ENCODE measurements at regions not wholly inside any gene's neighbourhood (a gene's known extent, or its start where the extent isn't known, plus 50 kb on each side); places are given as distances from the start of the nearest gene placed in this dataset.

DNA sequence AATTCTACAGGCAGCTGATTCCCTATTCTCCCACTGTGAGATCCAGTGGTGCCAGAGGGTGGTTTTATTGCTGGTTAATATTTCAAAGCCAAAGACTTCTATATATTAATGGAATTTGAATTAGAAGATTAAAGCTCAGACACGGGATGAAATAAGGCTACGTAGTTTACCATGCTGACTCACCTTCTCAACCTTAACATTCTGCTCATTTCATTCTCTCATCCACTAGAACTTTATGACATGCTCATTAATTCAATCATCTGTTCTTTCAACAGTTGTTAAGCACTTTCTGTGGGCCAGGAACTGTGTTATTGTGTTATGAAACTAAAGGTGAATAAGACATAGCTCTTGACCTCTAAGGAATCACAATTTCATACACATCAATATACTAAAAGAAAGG is 456.9 kb upstream of the MAP3K7 start:
- H3K27me3 ChIP-seq (ENCODE audit: insufficient read depth, poor library complexity, severe bottlenecking), result no peaks in the 10 kb centered on the region
- H3K27ac ChIP-seq (replicated peaks), result no peak overlapping the region
- DNase-seq (ENCODE audit: low read depth in 1 of 2, low spot score in 1 of 2), result no peak
- no peak for TF ChIP-seq GABPA (IDR thresholded peaks at IDR 0.05; ENCODE audit: low read depth)
- TF ChIP-seq POLR2AphosphoS5 (IDR thresholded peaks at IDR 0.05; ENCODE audit: low read depth), result no peak
- TF ChIP-seq CTCF (IDR thresholded peaks at IDR 0.05; ENCODE audit: insufficient read depth, low read length), result no peak
- TF ChIP-seq SPI1 (IDR thresholded peaks at IDR 0.05; ENCODE audit: borderline replicate concordance, low read depth), result no peak
- TF ChIP-seq, protein P1, sequence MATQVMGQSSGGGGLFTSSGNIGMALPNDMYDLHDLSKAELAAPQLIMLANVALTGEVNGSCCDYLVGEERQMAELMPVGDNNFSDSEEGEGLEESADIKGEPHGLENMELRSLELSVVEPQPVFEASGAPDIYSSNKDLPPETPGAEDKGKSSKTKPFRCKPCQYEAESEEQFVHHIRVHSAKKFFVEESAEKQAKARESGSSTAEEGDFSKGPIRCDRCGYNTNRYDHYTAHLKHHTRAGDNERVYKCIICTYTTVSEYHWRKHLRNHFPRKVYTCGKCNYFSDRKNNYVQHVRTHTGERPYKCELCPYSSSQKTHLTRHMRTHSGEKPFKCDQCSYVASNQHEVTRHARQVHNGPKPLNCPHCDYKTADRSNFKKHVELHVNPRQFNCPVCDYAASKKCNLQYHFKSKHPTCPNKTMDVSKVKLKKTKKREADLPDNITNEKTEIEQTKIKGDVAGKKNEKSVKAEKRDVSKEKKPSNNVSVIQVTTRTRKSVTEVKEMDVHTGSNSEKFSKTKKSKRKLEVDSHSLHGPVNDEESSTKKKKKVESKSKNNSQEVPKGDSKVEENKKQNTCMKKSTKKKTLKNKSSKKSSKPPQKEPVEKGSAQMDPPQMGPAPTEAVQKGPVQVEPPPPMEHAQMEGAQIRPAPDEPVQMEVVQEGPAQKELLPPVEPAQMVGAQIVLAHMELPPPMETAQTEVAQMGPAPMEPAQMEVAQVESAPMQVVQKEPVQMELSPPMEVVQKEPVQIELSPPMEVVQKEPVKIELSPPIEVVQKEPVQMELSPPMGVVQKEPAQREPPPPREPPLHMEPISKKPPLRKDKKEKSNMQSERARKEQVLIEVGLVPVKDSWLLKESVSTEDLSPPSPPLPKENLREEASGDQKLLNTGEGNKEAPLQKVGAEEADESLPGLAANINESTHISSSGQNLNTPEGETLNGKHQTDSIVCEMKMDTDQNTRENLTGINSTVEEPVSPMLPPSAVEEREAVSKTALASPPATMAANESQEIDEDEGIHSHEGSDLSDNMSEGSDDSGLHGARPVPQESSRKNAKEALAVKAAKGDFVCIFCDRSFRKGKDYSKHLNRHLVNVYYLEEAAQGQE (IDR thresholded peaks at IDR 0.05; ENCODE audit: insufficient replicate concordance, low read depth), result no peak
- H3K4me3 ChIP-seq (replicated peaks; ENCODE audit: insufficient read depth, low read length), result no peak overlapping the region

DNA sequence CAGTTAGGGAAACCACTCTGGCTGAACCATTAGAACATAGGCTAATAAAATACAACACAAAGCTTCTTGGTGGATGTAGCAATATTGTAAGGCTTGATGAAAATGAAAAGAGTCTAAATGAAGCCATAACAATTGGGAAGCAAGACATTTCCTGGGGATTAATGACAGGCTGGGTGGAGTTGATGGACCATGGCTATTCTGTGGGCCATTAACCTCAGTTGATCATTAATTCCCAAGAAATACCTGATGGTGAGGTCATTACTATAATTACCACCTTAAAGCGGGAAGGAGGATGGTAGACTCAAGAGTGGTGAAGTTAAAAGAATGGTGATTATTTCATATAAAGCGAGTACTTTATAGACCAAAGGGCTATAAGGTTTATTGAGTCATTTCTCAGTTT is 455.8 kb upstream of the MAP3K7 start:
- H3K4me3 ChIP-seq (replicated peaks; ENCODE audit: insufficient read depth, low read length), result no peak overlapping the region
- H3K27me3 ChIP-seq (ENCODE audit: insufficient read depth, poor library complexity, severe bottlenecking), result no peaks in the 10 kb centered on the region
- no peak overlapping the region for H3K27ac ChIP-seq (replicated peaks)
- no peak for TF ChIP-seq POLR2AphosphoS5 (IDR thresholded peaks at IDR 0.05; ENCODE audit: low read depth)
- TF ChIP-seq, protein P1 (IDR thresholded peaks at IDR 0.05; ENCODE audit: insufficient replicate concordance, low read depth), result no peak
- TF ChIP-seq CTCF (IDR thresholded peaks at IDR 0.05; ENCODE audit: insufficient read depth, low read length), result no peak
- no peak for TF ChIP-seq SPI1 (IDR thresholded peaks at IDR 0.05; ENCODE audit: borderline replicate concordance, low read depth)
- DNase-seq (ENCODE audit: low read depth in 1 of 2, low spot score in 1 of 2), result no peak

DNA sequence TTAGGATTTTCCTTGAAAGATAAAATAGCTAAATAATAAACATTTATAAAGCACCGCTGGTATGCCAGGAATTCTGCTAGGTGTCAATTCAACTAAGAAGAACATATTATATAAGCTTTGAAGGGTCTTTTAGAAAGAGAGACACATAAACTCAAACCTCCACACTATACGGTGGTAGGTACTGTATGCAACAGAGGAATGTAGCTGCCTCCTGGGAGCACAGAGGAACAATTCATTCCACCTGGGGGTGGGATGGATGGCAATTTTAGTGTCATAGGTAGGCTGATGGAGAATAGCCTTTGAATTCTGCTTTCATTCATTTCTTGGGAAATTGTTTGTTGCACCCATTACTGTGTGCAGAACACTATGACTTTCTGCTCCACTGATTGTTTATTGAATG is 447.1 kb upstream of the MAP3K7 start:
- TF ChIP-seq, protein P1 (IDR thresholded peaks at IDR 0.05; ENCODE audit: insufficient replicate concordance, low read depth), result no peak
- TF ChIP-seq CTCF (IDR thresholded peaks at IDR 0.05; ENCODE audit: insufficient read depth, low read length) (no peak), GABPA (IDR thresholded peaks at IDR 0.05; ENCODE audit: low read depth) (no peak), POLR2AphosphoS5 (IDR thresholded peaks at IDR 0.05; ENCODE audit: low read depth) (no peak), SPI1 (IDR thresholded peaks at IDR 0.05; ENCODE audit: borderline replicate concordance, low read depth) (no peak)
- no peak for DNase-seq (ENCODE audit: low read depth in 1 of 2, low spot score in 1 of 2)

More for the DNA sequence above, 447.1 kb upstream of the MAP3K7 start:
- no peak overlapping the region for H3K4me3 ChIP-seq (replicated peaks; ENCODE audit: insufficient read depth, low read length)
- no peaks in the 10 kb centered on the region for H3K27me3 ChIP-seq (ENCODE audit: insufficient read depth, poor library complexity, severe bottlenecking)
- no peak overlapping the region for H3K27ac ChIP-seq (replicated peaks)
